ENCODE measurements at regions not wholly inside any gene's neighbourhood (a gene's known extent, or its start where the extent isn't known, plus 50 kb on each side); places are given as distances from the start of the nearest gene placed in this dataset.

DNA sequence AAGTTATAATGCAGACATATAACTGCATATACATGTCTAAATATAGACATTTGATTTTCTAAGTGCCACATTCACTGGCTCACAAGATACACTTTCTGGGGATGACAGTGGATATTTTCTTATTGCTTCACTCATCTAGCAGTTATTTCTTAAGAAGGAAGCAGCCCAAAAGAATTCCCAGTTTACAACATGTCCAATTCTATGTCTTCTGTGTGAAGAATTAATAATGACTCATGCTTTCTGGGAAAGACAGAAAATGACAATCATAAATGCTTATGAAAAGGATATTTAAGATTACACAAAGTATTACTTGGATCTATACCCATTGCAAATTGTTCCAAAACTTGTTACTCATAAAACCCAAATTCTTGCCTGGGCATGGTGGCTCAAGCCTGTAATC, 543.4 kb downstream of the SUCLA2 start:
- Histone ChIP-seq H3K79me1 (ENCODE audit: low read depth in 1 of 2, low read length in 2 of 2) (no peaks in the 10 kb centered on the region), H3K27ac (ENCODE audit: insufficient read depth, low read length) (no peak overlapping the region), H3K56ac (ENCODE audit: extremely low read depth, insufficient read depth, low read length) (no peak overlapping the region), H2AK5ac (ENCODE audit: low read depth, low read length) (no peak overlapping the region), H2BK5ac (ENCODE audit: low read depth, low read length, poor library complexity, severe bottlenecking) (no peak overlapping the region), H3K4me3 (ENCODE audit: insufficient read depth, low read depth, low read length) (no peak overlapping the region), H3K14ac (replicated peaks; ENCODE audit: low read depth, low read length) (no peak overlapping the region), H4K8ac (ENCODE audit: low read depth in 2 of 2, low read length in 2 of 2) (no peak overlapping the region), H3K9ac (ENCODE audit: low read depth, low read length) (no peak overlapping the region), H3K36me3 (ENCODE audit: control insufficient read depth, insufficient read depth, low read length) (no peaks in the 10 kb centered on the region), H3K18ac (ENCODE audit: low read depth, low read length) (no peak overlapping the region), H3K4ac (ENCODE audit: low read depth, low read length) (no peak overlapping the region), H3K23ac (ENCODE audit: low read depth, low read length) (no peak overlapping the region), H3K9me3 (ENCODE audit: control insufficient read depth, insufficient read depth, low read length) (no peaks in the 10 kb centered on the region), H2BK120ac (ENCODE audit: low read depth, low read length) (no peak overlapping the region), H3K4me2 (ENCODE audit: low read depth, low read length) (no peak overlapping the region), H2BK15ac (ENCODE audit: low read depth, low read length) (no peak overlapping the region), H3K9me1 (ENCODE audit: insufficient read depth, low read length) (no peaks in the 10 kb centered on the region), H3K27me3 (ENCODE audit: control insufficient read depth, insufficient read depth, low read length) (no peaks in the 10 kb centered on the region), H3K4me1 (ENCODE audit: control insufficient read depth, insufficient read depth, low read length) (peaks cover 2% of the 10 kb centered on the region; the same call in 1 of the 2 replicates), H2AK9ac (replicated peaks; ENCODE audit: low read depth, low read length, poor library complexity) (no peak overlapping the region), H2BK20ac (ENCODE audit: low read depth, low read length) (no peak overlapping the region), H4K5ac (ENCODE audit: low read depth, low read length) (no peak overlapping the region), H2AFZ (replicated peaks; ENCODE audit: low read length, poor library complexity) (no peak overlapping the region), H4K20me1 (ENCODE audit: insufficient read depth, low read length) (no peaks in the 10 kb centered on the region), H4K91ac (ENCODE audit: insufficient read depth, low read depth, low read length) (no peak overlapping the region)
- ATAC-seq (ENCODE audit: low read depth) (no peak), DNase-seq (peak; percentile 49)
- intact Hi-C loops (cut with micrococcal nuclease), result loop anchor here (10.0 kb wide), 1 partner anchor 483 kb away; no protein-coding TSS in a partner anchor
- CTCF ChIA-PET, result no interaction called here
- no TSS peak for BruUV-seq (replicated peaks)
- POLR2A ChIA-PET (ENCODE audit: unreplicated experiment), result no interaction called here
- TF ChIP-seq FOS (IDR thresholded peaks at IDR 0.05; ENCODE audit: low read depth, low read length), result 0 out of 2 replicates have a peak, but pooled peaks have one; percentile 21
- TF ChIP-seq MAFK (IDR thresholded peaks at IDR 0.05; ENCODE audit: low read depth, low read length), result no peak
- peak; percentile 35; the same call in 1 of the 2 replicates for TF ChIP-seq CEBPB (IDR thresholded peaks at IDR 0.05; ENCODE audit: low read depth, low read length)
- in situ Hi-C loops (cut with MboI; ENCODE audit: low sequenced_read_pairs), result no loop called here
- dilution Hi-C loops (cut with HindIII; ENCODE audit: low sequenced_read_pairs, unreplicated experiment), result no loop called here
